H1 (cell line): ENCODE measurements at regions not wholly inside any gene's neighbourhood (a gene's known extent, or its start where the extent isn't known, plus 50 kb on each side); places are given as distances from the start of the nearest gene placed in this dataset.

Experiments used
- CTCF ChIA-PET: fragments of 300-600 bp; sonication (Branson Sonifier 250); formaldehyde crosslinking; loops from one replicate; lab custom pipeline; 2021; ENCODE audit not compliant: partially characterized antibody; lab: Charles Lee
- POLR2A ChIA-PET: fragments of 300-600 bp; sonication (Branson Sonifier 250); formaldehyde crosslinking; loops from one replicate; lab custom pipeline; 2021; ENCODE audit warnings: inconsistent platforms; ENCODE audit not compliant: partially characterized antibody; lab: Charles Lee
- DNase-seq, 2 experiments: peaks; one replicate each; pipeline versions ENCODE4 v3.0.0 to v3.0.0-alpha.2; 2010 to 2022; ENCODE audit warnings: low spot score in 2 of 2, low read depth in 1 of 2, mixed read lengths in 1 of 2
- FAIRE-seq: peaks from 2 replicates; lab custom pipeline; 2011; peaks lifted over from hg19 to GRCh38; lab: Jason Lieb, UNC
- H2AFZ ChIP-seq: 2 replicates; pipeline ENCODE4 v1.8.1; 2012; ENCODE audit warnings: low read length, inconsistent platforms
- H2AK5ac ChIP-seq: 2 replicates; pipeline ENCODE4 v1.6.1; 2013; ENCODE audit warnings: low read depth, low read length
- H2BK120ac ChIP-seq: replicated peaks from 2 replicates; pipeline ENCODE3; 2013; ENCODE audit warnings: low read depth, low read length, inconsistent platforms
- H2BK12ac ChIP-seq: 2 replicates; pipeline ENCODE4 v1.6.1; 2013; ENCODE audit warnings: low read depth, low read length
- H2BK15ac ChIP-seq: 2 replicates; pipeline ENCODE4 v1.6.1; 2013; ENCODE audit warnings: low read length
- H2BK20ac ChIP-seq: 2 replicates; pipeline ENCODE4 v1.6.1; 2013; ENCODE audit warnings: low read length
- H2BK5ac ChIP-seq: 2 replicates; pipeline ENCODE4 v1.6.1; 2013; ENCODE audit warnings: low read depth, low read length
- H3K14ac ChIP-seq: 2 replicates; pipeline ENCODE4 v1.6.1; 2013; ENCODE audit warnings: inconsistent platforms; ENCODE audit not compliant: insufficient read length
- H3K18ac ChIP-seq: 2 replicates; pipeline ENCODE4 v1.6.1; 2013; ENCODE audit warnings: low read length; ENCODE audit errors: extremely low read depth
- H3K23ac ChIP-seq: 2 replicates; pipeline ENCODE4 v1.6.1; 2013; ENCODE audit warnings: inconsistent platforms; ENCODE audit not compliant: insufficient read length
- H3K23me2 ChIP-seq: 2 replicates; pipeline ENCODE4 v1.6.1; 2013; ENCODE audit warnings: low read depth, low read length
- H3K27ac ChIP-seq: 2 replicates; pipeline ENCODE4 v1.6.1; 2011; ENCODE audit warnings: low read depth, low read length, inconsistent platforms
- H3K27me3 ChIP-seq, 4 experiments: replicated peaks in 1 of 4; 1 replicate in 1 of 4; 2 replicates in 3 of 4; pipeline versions ENCODE4 v1.6.1 to v1.8.1; 2011 to 2013; ENCODE audit warnings: low read length in 3 of 4, mild to moderate bottlenecking in 3 of 4, inconsistent platforms in 2 of 4, mixed read lengths in 2 of 4, moderate library complexity in 1 of 4; ENCODE audit not compliant: control insufficient read depth in 3 of 4, insufficient read depth in 3 of 4; ENCODE audit errors: extremely low read depth in 1 of 4
- H3K36me3 ChIP-seq, 4 experiments: 2 replicates each; pipeline versions ENCODE4 v1.6.1 to v1.8.1; 2011 to 2013; ENCODE audit warnings: mild to moderate bottlenecking in 4 of 4, low read length in 3 of 4, moderate library complexity in 2 of 4, control low read depth in 1 of 4, inconsistent platforms in 1 of 4; ENCODE audit not compliant: insufficient read depth in 4 of 4, control insufficient read depth in 2 of 4
- H3K4ac ChIP-seq: replicated peaks from 2 replicates; pipeline ENCODE3; 2013; ENCODE audit warnings: low read length, low read depth, mixed read lengths, inconsistent platforms; ENCODE audit not compliant: insufficient read length
- H3K4me1 ChIP-seq, 4 experiments: replicated peaks in 1 of 4; 1 replicate in 1 of 4; 2 replicates in 3 of 4; pipeline versions ENCODE4 v1.6.1 to v1.8.1; 2011 to 2013; ENCODE audit warnings: low read length in 3 of 4, inconsistent platforms in 2 of 4, mixed read lengths in 1 of 4; ENCODE audit not compliant: insufficient read depth in 4 of 4, control insufficient read depth in 3 of 4
- H3K4me2 ChIP-seq, 2 experiments: 2 replicates each; pipeline versions ENCODE4 v1.6.1 to v1.8.1; 2011 to 2013; ENCODE audit warnings: low read depth in 2 of 2, low read length in 2 of 2, control low read depth in 1 of 2, inconsistent platforms in 1 of 2, mild to moderate bottlenecking in 1 of 2; ENCODE audit not compliant: insufficient read depth in 1 of 2
- H3K4me3 ChIP-seq, 4 experiments: fragments of 200-600, 300-600 bp in 1 of 4; sonication (generic), shearing (Covaris generic), sonication (Bioruptor Twin) in 1 of 4; 2 replicates each; pipeline versions ENCODE4 v1.5.1 to v1.8.1; 2011 to 2016; ENCODE audit warnings: low read length in 4 of 4, low read depth in 3 of 4, control low read depth in 2 of 4, inconsistent platforms in 2 of 4, mild to moderate bottlenecking in 2 of 4, mixed read lengths in 1 of 4, moderate library complexity in 1 of 4; ENCODE audit not compliant: insufficient read depth in 2 of 4; ENCODE audit errors: extremely low read depth in 1 of 4
- H3K56ac ChIP-seq: replicated peaks from 2 replicates; pipeline ENCODE3; 2013; ENCODE audit warnings: low read depth, mild to moderate bottlenecking, mixed read lengths, low read length, inconsistent platforms; ENCODE audit not compliant: insufficient read length
- H3K79me1 ChIP-seq: 2 replicates; pipeline ENCODE4 v1.6.1; 2013; ENCODE audit warnings: low read depth, low read length, control low read depth
- H3K79me2 ChIP-seq, 2 experiments: 2 replicates each; pipeline versions ENCODE4 v1.6.1 to v1.8.1; 2012 to 2013; ENCODE audit warnings: low read length in 2 of 2, mild to moderate bottlenecking in 2 of 2, inconsistent platforms in 1 of 2; ENCODE audit not compliant: insufficient read depth in 2 of 2, control insufficient read depth in 1 of 2
- H3K9ac ChIP-seq, 4 experiments: replicated peaks in 1 of 4; 1 replicate in 1 of 4; 2 replicates in 3 of 4; pipeline versions ENCODE4 v1.6.1 to v1.8.1; 2011 to 2013; ENCODE audit warnings: low read depth in 3 of 4, low read length in 3 of 4, control low read depth in 2 of 4, mild to moderate bottlenecking in 2 of 4, moderate library complexity in 2 of 4, inconsistent platforms in 1 of 4; ENCODE audit errors: extremely low read depth in 1 of 4
- H3K9me3 ChIP-seq, 2 experiments: 2 replicates each; pipeline versions ENCODE4 v1.6.1 to v1.8.1; 2012 to 2013; ENCODE audit warnings: mild to moderate bottlenecking in 2 of 2, moderate library complexity in 2 of 2, control low read depth in 1 of 2, inconsistent platforms in 1 of 2, low read depth in 1 of 2, low read length in 1 of 2, mixed read lengths in 1 of 2; ENCODE audit not compliant: insufficient read depth in 2 of 2
- H4K20me1 ChIP-seq, 2 experiments: replicated peaks in 1 of 2; 2 replicates each; pipeline versions ENCODE3 to v1.8.1; 2011 to 2013; ENCODE audit warnings: inconsistent platforms in 2 of 2, low read length in 2 of 2, mild to moderate bottlenecking in 1 of 2; ENCODE audit not compliant: insufficient read depth in 2 of 2, control insufficient read depth in 1 of 2
- H4K5ac ChIP-seq: 2 replicates; pipeline ENCODE4 v1.6.1; 2013; ENCODE audit warnings: low read length, low read depth, mixed read lengths, inconsistent platforms; ENCODE audit not compliant: insufficient read length
- H4K8ac ChIP-seq: 2 replicates; pipeline ENCODE4 v1.8.0; 2013; ENCODE audit warnings: mild to moderate bottlenecking, moderate library complexity, low read length, inconsistent platforms; ENCODE audit not compliant: insufficient read depth; ENCODE audit errors: extremely low read depth
- H4K91ac ChIP-seq: replicated peaks from 2 replicates; pipeline ENCODE3; 2013; ENCODE audit warnings: low read length, mixed read lengths, inconsistent platforms; ENCODE audit not compliant: insufficient read length
- BRCA1 ChIP-seq: IDR thresholded peaks from 2 replicates; pipeline ENCODE4 v1.6.1; 2012; ENCODE audit warnings: low read depth, low read length, improper control_type of control experiment
- CBX5 ChIP-seq: fragments of 300-800, 300-1000 bp; sonication (generic); IDR thresholded peaks from 2 replicates; pipeline ENCODE4 v1.7.1; 2016; ENCODE audit warnings: antibody characterized with exemption, low read length, low read depth
- EP300 ChIP-seq, 2 experiments: IDR thresholded peaks; 1 replicate in 1 of 2; 2 replicates in 1 of 2; pipeline ENCODE4 v1.6.1; 2011 to 2012; ENCODE audit warnings: low read depth in 2 of 2, low read length in 2 of 2, mild to moderate bottlenecking in 2 of 2, borderline replicate concordance in 1 of 2, inconsistent platforms in 1 of 2, moderate library complexity in 1 of 2
- GTF2F1 ChIP-seq: IDR thresholded peaks from 2 replicates; pipeline ENCODE4 v1.6.1; 2012; ENCODE audit warnings: low read depth, low read length, improper control_type of control experiment, borderline replicate concordance
- JUN ChIP-seq: IDR thresholded peaks from 2 replicates; pipeline ENCODE4 v1.6.1; 2011; ENCODE audit warnings: low read depth, mild to moderate bottlenecking, improper control_type of control experiment, low read length
- JUND ChIP-seq: IDR thresholded peaks from 2 replicates; pipeline ENCODE4 v1.6.1; 2011; ENCODE audit warnings: mild to moderate bottlenecking, improper control_type of control experiment, low read length
- MAFK ChIP-seq: IDR thresholded peaks from 2 replicates; pipeline ENCODE4 v1.6.1; 2012; ENCODE audit warnings: low read depth, mild to moderate bottlenecking, improper control_type of control experiment, low read length
- SIRT6 ChIP-seq: IDR thresholded peaks from one replicate; pipeline ENCODE4 v1.7.1; 2012; ENCODE audit warnings: low read length, inconsistent platforms
- SIX5 ChIP-seq: IDR thresholded peaks from 2 replicates; pipeline ENCODE4 v1.6.1; 2011; ENCODE audit warnings: mild to moderate bottlenecking, low read depth, low read length
- TAF1 ChIP-seq: IDR thresholded peaks from 2 replicates; pipeline ENCODE4 v1.6.1; 2011; ENCODE audit warnings: mild to moderate bottlenecking, low read depth, low read length
- TCF12 ChIP-seq: IDR thresholded peaks from 2 replicates; pipeline ENCODE4 v1.6.1; 2011; ENCODE audit warnings: low read depth, mild to moderate bottlenecking, low read length
- WGBS, 2 experiments: shearing (Covaris generic) in 1 of 2; methylation state at CpG; one replicate each; pipeline versions ENCODE4 v1.1.6 to v1.1.7; 2013 to 2015; ENCODE audit warnings: low lambda C conversion rate in 2 of 2, mixed read lengths in 2 of 2, inconsistent platforms in 1 of 2, low coverage in 1 of 2, missing lambda C conversion rate in 1 of 2; ENCODE audit not compliant: insufficient replicate concordance in 2 of 2, insufficient coverage in 1 of 2, insufficient read length in 1 of 2; ENCODE audit errors: extremely low coverage in 1 of 2, missing lambda C conversion rate in 1 of 2; 5-methylcytosine and 5-hydroxymethylcytosine counted together
- TF ChIP-seq, protein P1 (sequence below): IDR thresholded peaks from 2 replicates; pipeline ENCODE4 v1.6.1; 2011; ENCODE audit warnings: low read length, improper control_type of control experiment

DNA sequence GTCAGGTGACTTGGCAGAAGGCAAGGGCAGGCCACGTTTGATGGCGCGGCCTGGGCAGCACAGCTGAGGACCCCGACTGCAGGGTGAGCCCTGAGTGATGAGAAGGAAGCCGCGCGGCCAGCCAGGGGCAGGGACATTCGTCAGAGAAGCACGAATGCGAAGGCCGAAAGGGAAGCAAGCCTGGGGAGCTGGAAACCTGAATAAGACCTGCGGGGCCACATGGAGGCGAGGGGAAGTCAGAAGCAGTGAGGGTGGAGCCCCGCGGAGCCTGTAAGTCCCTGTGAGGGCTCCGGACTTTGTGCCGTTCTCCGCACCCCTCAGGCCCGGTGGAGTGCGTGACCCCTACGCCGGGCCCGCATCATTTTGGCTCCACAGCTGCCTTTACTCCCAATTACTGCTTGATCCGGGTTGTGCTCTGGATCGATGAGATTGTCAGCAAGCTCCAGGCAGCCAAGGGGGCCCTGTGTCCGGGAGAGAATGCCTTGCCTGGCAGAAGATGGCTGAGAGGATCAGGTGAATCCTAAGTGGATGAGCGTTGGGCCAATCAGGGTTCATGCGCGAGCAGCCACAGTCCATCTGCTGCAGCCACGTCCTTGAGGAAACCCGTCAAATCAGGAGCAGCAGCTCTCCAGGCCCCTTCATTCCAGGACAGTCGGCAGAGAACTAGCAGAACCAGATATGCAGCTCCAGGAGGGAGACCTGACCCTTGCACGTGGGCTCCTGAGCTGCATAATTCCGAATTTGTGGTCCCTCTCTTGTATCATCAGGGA, 293.3 kb upstream of the SHH start:
- H2AFZ ChIP-seq: peak overlapping the region; percentile 85; the same call in 1 of the 2 replicates
- no peak overlapping the region for H3K4me3 ChIP-seq
- H3K27ac ChIP-seq: no peak overlapping the region
- H3K79me1 ChIP-seq: 0 out of 2 replicates have a peak, but pooled peaks cover 2% of the 10 kb centered on the region
- H2BK20ac ChIP-seq: no peak overlapping the region
- H3K18ac ChIP-seq: no peak overlapping the region
- ChIA-PET POLR2A (no interaction called here), CTCF (interaction anchor here (0.8 to 1.0 kb wide), 2 partner anchors 10 to 69 kb away, joined by 3 read pairs; no protein-coding TSS in a partner anchor)
- no peak overlapping the region for H2BK120ac ChIP-seq
- H3K14ac ChIP-seq: no peak overlapping the region
- no peak overlapping the region for H2AK5ac ChIP-seq
- 89% methylated on average over 29 of the region's 34 CpGs; no CpG with 5 or more reads in 1 of the 2 experiments for WGBS, 2 experiments
- no peaks in the 10 kb centered on the region; a peak in 1 of 7 replicates for H3K27me3 ChIP-seq
- no peak overlapping the region for H4K5ac ChIP-seq
- peaks cover 0 to 3% (median 0%) of the 10 kb centered on the region in 4 experiments; a peak in 1 of 7 replicates for H3K4me1 ChIP-seq
- no peak overlapping the region for H3K4me2 ChIP-seq
- H2BK15ac ChIP-seq: no peak overlapping the region
- H4K20me1 ChIP-seq: peaks cover 0 to 3% of the 10 kb centered on the region in 2 experiments
- H2BK5ac ChIP-seq: no peak overlapping the region
- H3K9me3 ChIP-seq: 0 out of 4 replicates have a peak, but pooled peaks cover 0 to 4% of the 10 kb centered on the region in 2 experiments
- H3K23ac ChIP-seq: no peak overlapping the region
- H3K4ac ChIP-seq: no peak overlapping the region
- no peak for FAIRE-seq
- H3K56ac ChIP-seq: no peak overlapping the region
- no peaks in the 10 kb centered on the region for H3K79me2 ChIP-seq
- no peak overlapping the region for H4K91ac ChIP-seq
- peaks cover 9% of the 10 kb centered on the region; the same call in 1 of the 2 replicates for H3K23me2 ChIP-seq
- no peak overlapping the region for H3K9ac ChIP-seq
- H2BK12ac ChIP-seq: no peak overlapping the region
- H4K8ac ChIP-seq: peak overlapping the region; percentile 81; the same call in 1 of the 2 replicates
- DNase-seq: no peak
- H3K36me3 ChIP-seq: no peaks in the 10 kb centered on the region; a peak in 1 of 8 replicates
- TF ChIP-seq TCF12: no peak
- no peak for TF ChIP-seq BRCA1
- TF ChIP-seq GTF2F1: no peak
- TF ChIP-seq MAFK: no peak
- TF ChIP-seq, protein P1, sequence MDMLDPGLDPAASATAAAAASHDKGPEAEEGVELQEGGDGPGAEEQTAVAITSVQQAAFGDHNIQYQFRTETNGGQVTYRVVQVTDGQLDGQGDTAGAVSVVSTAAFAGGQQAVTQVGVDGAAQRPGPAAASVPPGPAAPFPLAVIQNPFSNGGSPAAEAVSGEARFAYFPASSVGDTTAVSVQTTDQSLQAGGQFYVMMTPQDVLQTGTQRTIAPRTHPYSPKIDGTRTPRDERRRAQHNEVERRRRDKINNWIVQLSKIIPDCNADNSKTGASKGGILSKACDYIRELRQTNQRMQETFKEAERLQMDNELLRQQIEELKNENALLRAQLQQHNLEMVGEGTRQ: no peak
- no peak for TF ChIP-seq CBX5
- no peak for TF ChIP-seq EP300 (IDR thresholded peaks at IDR 0.05; ENCODE audit: borderline replicate concordance in 1 of 2, low read depth in 2 of 2, low read length in 2 of 2)
- no peak for TF ChIP-seq SIRT6
- no peak for TF ChIP-seq SIX5
- TF ChIP-seq TAF1: no peak
- TF ChIP-seq JUND: no peak
- TF ChIP-seq JUN: no peak
